GM21360 (cell line): ENCODE measurements at regions not wholly inside any gene's neighbourhood (a gene's known extent, or its start where the extent isn't known, plus 50 kb on each side); places are given as distances from the start of the nearest gene placed in this dataset.
"Not testable (repeated sequence)": the region's sequence is repeated elsewhere in the genome, so short reads cannot be mapped to it uniquely, and the experiment has no call there.

Experiments
- ATAC-seq: cut with Tn5 transposase; IDR thresholded peaks from one replicate; pipeline ENCODE4 v1.9.1; 2021; ENCODE audit warnings: mild to moderate bottlenecking, moderate library complexity; ENCODE audit not compliant: unreplicated experiment

DNA sequence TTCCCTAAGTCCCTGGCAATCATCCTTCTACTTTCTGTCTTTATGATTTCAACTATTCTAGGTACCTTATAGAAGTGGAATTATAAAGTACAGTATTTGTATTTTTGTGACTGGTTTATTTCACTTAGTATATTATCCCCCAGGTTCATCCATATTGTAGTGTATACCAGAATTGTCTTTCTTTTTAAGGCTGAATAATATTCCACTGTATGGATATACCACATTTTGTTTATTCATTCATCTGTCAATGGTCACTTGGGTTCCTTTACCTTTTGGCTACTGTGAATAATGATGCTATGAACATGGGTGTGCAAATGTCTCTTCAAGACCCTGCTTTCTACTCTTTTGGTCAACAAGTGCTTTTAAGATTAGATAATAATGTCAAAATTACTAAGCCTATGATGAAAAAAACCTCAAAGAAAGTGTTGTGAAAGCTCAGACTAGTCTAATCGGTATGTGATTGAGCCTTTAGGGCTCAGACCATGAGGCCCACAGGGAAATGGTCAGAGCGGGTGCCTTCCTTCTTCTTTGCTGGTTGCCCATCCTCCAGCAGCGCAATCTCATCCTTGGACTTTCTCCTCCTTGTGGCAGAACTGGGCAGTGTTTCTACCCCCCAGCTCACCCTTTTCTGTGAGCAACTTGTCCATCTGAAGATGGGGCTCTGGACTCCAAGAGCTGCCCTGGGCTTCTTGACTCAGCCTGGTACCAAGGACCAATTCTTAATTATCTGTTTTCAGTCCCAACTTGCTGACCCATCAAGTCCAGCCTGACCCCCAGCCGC is 105.4 kb downstream of the TTC8 start:
- ATAC-seq: no peak

GRCh38 chr14:88931321-88932110 is 107.1 kb downstream of the TTC8 start:
- ATAC-seq: no peak

DNA sequence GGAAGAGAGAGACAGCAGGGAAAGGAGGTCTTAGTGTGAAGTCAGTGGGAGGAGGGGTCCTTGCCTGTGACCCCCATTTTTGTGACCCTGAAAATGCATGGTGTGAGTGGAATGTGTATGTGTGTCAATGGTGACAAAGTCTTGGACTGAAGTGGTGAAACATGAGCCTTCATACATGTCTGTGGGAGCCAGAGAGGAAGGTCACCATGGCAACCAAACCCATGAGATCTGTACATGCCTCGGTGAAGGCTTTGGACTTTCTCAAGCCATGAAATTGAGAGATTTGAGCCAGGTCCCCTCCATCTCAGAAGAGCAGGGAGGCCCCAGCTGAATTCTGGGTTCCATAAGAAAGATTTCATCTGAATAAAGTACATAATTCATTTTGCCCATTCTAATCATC is 108.7 kb downstream of the TTC8 start:
- no peak for ATAC-seq

DNA sequence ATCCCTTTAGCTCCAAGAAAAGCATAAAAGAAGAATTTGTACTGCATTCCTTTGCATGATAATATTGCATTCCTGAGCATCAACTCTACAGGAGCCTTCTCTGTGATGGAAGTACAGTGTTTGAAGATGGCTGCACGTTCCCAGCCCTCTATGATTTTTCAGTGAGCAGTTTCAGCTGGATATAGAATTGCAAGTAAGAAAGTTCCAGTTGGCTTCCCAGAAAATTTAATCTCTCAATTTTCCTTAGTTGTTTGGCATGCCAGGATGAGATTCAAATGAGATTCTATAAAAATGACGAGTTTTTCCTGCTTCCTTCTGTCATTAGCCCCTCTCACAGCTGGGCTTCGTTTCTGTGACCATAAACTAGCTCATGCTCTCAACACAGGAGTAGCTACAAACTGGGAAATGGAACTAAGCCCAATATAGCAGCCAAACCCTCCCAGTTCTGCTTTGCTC is 109.9 kb downstream of the TTC8 start:
- no peak for ATAC-seq

GRCh38 chr14:88935083-88935482 is 110.6 kb downstream of the TTC8 start:
- no peak for ATAC-seq

DNA sequence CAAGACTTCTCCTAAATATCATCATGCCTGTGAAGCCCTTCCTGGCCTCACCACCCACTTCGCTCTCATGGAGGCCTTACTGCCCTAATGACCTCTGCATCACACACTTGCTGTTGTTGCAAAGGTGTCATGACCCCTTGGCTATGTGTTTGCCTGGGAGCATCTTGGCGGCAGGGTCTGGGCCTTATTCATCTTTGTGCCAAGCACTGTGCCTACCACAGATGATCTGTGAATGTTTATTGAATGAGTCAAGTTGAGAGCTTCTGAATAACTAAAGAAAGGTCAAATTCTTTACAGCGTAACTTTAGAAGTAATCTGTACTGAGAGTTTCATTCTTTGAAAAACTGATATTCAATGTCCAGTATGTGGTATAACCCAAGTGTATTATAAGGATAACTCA is 113.3 kb downstream of the TTC8 start:
- no peak for ATAC-seq

GRCh38 chr14:88940671-88941070 is 116.2 kb downstream of the TTC8 start:
- ATAC-seq: no peak

- no peak for ATAC-seq
Measured at GRCh38 chr14:88941414-88941813, 117.0 kb downstream of the TTC8 start.

DNA sequence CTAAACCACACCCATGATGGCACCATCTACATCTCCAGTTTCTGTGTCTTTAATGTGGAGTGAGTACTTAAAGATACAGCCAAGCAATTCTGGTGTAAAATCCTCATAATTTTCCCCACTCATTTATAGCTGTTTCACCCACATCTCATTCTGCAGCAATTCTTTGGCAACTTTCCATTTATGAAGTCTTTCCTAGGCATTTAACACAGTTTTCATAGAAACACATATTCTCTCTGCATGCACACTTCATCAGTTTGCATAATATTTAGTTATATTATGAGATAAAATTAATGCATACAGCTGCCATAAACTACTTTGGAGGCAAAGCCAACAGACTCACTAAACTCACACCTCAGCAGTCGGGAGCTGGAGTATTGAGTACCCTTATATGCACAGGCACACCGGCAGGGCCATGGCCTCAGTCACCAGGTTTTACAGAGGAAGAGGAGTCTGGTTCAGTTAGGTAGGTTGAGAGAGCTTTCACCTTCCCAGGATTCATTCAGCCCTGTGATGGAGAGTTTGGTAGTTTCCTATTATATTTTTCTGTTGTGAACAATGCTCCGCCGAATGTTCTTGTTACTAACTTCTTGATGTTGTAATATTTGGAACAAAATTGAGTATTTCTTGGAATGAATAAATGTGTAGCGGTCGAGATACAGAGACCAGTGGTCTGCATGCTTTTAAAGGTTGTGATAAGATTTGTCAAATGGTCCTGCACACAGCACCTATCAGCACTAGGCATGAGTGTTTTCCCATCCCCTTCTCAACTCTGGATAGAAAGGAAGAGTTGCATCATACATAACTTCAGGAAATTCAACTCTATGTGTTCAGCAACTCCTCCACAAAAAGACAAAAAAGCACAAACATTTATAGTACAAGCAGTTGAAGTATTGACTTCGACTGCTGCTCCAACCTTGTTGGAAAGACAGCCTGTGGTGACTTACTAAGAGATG is 123.5 kb downstream of the TTC8 start:
- no peak for ATAC-seq

GRCh38 chr14:88950069-88950468 is 125.6 kb downstream of the TTC8 start:
- ATAC-seq: no peak

DNA sequence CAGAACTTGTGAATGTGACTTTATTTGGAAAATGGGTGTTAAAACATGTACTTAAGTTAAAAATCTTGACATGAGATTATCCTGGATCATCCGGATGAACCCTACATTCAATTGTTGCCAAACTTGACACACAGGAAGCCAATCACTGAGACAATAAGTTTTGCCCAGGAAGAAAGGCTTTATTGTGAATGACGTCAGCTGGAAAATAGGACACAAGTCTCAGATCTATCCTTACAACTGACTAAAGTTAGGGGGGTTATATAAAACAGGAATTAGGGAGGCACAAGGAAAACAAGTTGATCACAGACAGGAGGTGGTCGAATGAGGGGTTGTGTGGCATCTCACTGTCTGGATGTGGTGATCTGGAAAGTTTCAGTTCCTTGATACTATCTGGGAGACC is 126.9 kb downstream of the TTC8 start:
- no peak for ATAC-seq

DNA sequence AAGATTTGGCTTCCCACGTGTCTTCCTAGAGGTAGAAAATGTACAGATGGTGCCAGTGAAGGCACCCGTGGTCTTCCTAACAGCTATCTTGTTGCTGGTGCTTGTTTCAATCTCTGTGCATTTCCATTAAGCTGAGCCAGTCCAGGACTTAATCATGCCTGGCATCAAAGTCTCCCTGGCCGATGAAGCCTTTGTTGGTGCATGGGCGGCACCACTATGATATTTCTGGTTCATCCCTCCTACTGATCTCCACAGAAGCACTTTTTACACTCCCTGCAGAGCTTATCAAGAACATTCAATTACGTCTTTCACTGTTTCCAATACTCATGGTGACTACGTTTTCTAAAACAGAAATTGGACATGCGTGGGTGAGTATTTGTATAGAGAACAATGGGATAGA is 128.4 kb downstream of the TTC8 start:
- ATAC-seq: no peak

DNA sequence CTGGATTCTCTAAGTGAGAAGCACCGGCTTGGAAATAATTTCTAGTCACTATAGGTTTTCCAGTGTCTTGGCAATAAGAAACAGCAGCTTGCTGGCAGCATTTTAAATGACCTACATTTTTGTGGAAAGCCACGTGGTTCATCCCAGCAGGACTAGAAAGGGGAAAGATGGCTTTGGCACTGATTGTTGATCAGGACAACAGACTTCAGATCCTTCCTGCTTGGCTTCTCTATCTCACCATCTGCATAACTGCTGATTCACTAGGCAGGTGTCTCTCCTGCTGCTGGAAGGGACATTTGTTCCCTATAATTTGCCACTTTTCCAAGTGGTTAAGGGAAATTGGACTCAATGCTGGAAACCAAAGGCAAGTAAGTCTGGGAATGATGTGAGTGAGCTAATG is 131.0 kb downstream of the TTC8 start:
- ATAC-seq: no peak

DNA sequence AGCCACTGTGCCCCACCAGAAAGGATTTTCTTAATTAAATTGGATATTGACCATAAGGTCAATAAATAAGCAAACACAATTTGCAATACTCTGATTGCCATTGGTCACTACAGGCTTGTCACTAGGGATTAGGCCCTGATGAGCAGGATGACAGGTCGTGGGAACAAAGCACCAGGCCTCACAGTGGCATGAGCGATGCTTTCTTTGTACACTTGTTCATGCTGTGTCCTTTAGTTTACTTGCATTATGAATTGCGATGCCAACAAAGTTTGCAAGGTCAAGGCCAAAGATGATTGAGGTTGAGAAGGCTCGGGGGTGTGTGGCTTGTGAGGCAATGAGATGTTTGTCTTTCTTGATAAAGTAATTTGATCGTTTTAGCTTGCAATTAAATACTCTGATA is 136.0 kb downstream of the TTC8 start:
- no peak for ATAC-seq

- no peak for ATAC-seq
Measured at GRCh38 chr14:88961214-88961613, 136.8 kb downstream of the TTC8 start.

DNA sequence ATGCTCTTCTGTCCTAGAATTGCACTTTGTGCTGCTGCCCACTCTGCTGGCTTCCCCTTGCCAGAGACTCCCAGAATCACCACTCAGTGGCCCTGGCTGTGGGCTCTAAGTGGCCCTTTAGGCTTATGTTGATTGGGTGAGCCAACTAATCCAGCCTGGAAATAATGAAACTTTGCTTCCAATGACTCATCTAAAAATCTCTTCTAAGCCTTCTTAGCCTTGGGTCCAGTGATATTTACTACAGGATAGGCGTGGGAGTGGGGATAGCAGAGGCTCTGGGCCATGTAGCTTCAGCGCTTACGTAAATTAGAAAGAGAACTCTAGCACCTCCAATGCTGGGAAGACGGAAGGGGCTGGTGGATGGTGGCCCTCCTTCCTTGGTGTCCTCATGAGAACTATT is 137.9 kb downstream of the TTC8 start:
- no peak for ATAC-seq

- ATAC-seq: no peak
Measured at GRCh38 chr14:88967299-88967698, 142.8 kb downstream of the TTC8 start.

- ATAC-seq: no peak
Measured at GRCh38 chr14:88975043-88975830, 150.8 kb downstream of the TTC8 start.

DNA sequence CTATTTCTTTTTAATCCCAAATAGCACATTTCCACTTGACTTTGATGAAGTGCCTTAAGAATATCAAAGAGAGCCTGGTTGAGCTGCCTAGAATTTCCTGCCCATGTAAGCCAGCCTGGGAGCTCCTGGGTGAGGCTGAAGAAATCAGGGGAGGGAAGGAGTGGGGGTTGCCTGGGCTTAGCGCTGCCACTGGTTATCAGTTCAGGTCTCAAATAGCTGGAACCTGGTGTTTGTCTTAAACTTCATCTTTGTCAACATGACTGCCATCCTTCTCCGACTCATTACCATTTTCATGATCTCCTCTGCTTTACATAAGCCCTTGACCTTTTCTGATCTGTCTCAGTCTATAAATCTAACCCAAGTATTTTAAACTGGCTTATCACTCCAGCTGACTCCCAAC is 151.5 kb downstream of the TTC8 start:
- ATAC-seq: no peak

DNA sequence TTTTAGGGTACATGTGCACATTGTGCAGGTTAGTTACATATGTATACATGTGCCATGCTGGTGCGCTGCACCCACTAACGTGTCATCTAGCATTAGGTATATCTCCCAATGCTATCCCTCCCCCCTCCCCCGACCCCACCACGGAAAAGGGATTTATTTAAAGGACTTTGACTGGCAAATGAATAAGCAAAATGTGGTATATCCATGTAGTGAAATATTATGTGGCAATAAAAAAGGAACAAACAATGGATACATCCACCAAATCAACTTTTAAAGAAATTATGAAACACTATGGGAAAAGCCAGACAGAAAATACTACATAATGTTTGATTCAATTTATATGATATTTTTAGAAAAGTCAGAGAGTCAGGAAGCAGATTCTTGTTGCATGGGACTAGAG is 156.5 kb downstream of the TTC8 start:
- ATAC-seq: not testable (repeated sequence)
